ENCODE measurements at regions not wholly inside any gene's neighbourhood (a gene's known extent, or its start where the extent isn't known, plus 50 kb on each side); places are given as distances from the start of the nearest gene placed in this dataset.
A peak's percentile ranks its signal among the peaks of the same experiment; 100 is the strongest.

- no peak for TF ChIP-seq MAX (IDR thresholded peaks at IDR 0.05; ENCODE audit: insufficient read depth, insufficient read length)
- TF ChIP-seq POLR2A (IDR thresholded peaks at IDR 0.05; ENCODE audit: low read depth, low read length), result no peak
- TF ChIP-seq FOS (IDR thresholded peaks at IDR 0.05; ENCODE audit: borderline replicate concordance, insufficient read depth, low read length), result no peak
- no peak for TF ChIP-seq EZH2 (IDR thresholded peaks at IDR 0.05; ENCODE audit: borderline replicate concordance, low read depth, low read length, severe bottlenecking)
- no peak for TF ChIP-seq MYC (IDR thresholded peaks at IDR 0.05; ENCODE audit: low read depth, low read length)
- peak; percentile 76 to 94 for TF ChIP-seq CTCF (IDR thresholded peaks at IDR 0.05; ENCODE audit: extremely low read depth in 1 of 2, insufficient read depth in 1 of 2, low read depth in 1 of 2, low read length in 2 of 2)
- TF ChIP-seq POLR2AphosphoS5 (IDR thresholded peaks at IDR 0.05; ENCODE audit: insufficient read depth, low read depth, low read length), result no peak
- TF ChIP-seq GATA2 (IDR thresholded peaks at IDR 0.05; ENCODE audit: insufficient read depth, insufficient read length, low read depth, low read length), result peak; percentile 90
- TF ChIP-seq JUN (IDR thresholded peaks at IDR 0.05; ENCODE audit: borderline replicate concordance, insufficient read depth, insufficient read length, low read depth), result no peak
- no TSS peak for BruUV-seq (replicated peaks)
- ChIA-PET CTCF (interaction anchor here (0.6 to 7.6 kb wide), 12 partner anchors 18 to 1822 kb away, joined by 3 to 208 read pairs (median 3); no protein-coding TSS in a partner anchor), POLR2A (interaction anchor here (1.1 kb wide), 1 partner anchor 318 kb away, joined by 4 read pairs; no protein-coding TSS in a partner anchor)
- no peak overlapping the region for H2AFZ ChIP-seq (ENCODE audit: low read depth, low read length)
- H3K36me3 ChIP-seq (ENCODE audit: control insufficient read depth in 2 of 2, extremely low read depth in 1 of 2, insufficient read depth in 2 of 2, low read length in 2 of 2), result no peaks in the 10 kb centered on the region
- H3K9ac ChIP-seq (replicated peaks; ENCODE audit: extremely low read depth, insufficient read depth, low read length), result no peak overlapping the region
- H3K4me1 ChIP-seq (ENCODE audit: control insufficient read depth, extremely low read depth, insufficient read depth, low read length), result no peaks in the 10 kb centered on the region
- H3K27ac ChIP-seq (ENCODE audit: insufficient read depth, low read depth, low read length), result no peak overlapping the region
- peak; percentile 47 for DNase-seq (ENCODE audit: low read depth, low spot score)
- no peak overlapping the region for H3K4me2 ChIP-seq (ENCODE audit: insufficient read depth, low read length)
- FAIRE-seq, result peak; percentile 63
- H3K27me3 ChIP-seq (ENCODE audit: control insufficient read depth in 2 of 2, insufficient read depth in 2 of 2, low read length in 2 of 2), result no peaks in the 10 kb centered on the region
- H3K4me3 ChIP-seq (replicated peaks in 1 of 3; ENCODE audit: insufficient read depth in 1 of 3, low read depth in 1 of 3, low read length in 3 of 3), result no peak overlapping the region
- intact Hi-C loops (cut with micrococcal nuclease), result loop anchor here (1.0 to 10.0 kb wide), 5 partner anchors 301 to 488 kb away; partner anchors contain the start of gene G3BP1
- dilution Hi-C loops (cut with MboI; ENCODE audit: extremely low pct_ligation_motif_present, low sequenced_read_pairs), result no loop called here
- no peaks in the 10 kb centered on the region for H3K9me1 ChIP-seq (replicated peaks; ENCODE audit: control insufficient read depth, extremely low read depth, insufficient read depth, low read length)
- no peaks in the 10 kb centered on the region for H3K9me3 ChIP-seq (replicated peaks; ENCODE audit: control insufficient read depth, insufficient read depth, low read length)
- H4K20me1 ChIP-seq (replicated peaks; ENCODE audit: control insufficient read depth, extremely low read depth, insufficient read depth, low read length), result no peaks in the 10 kb centered on the region
- no peaks in the 10 kb centered on the region for H3K79me2 ChIP-seq (ENCODE audit: control insufficient read depth, insufficient read depth, low read length)
Measured at GRCh38 chr5:152142840-152143469, 218.3 kb upstream of the GLRA1 start.

Measured in endothelial cell of umbilical vein (primary cell).